HG02884 (cell line): ENCODE measurements at regions not wholly inside any gene's neighbourhood (a gene's known extent, or its start where the extent isn't known, plus 50 kb on each side); places are given as distances from the start of the nearest gene placed in this dataset.
A peak's percentile ranks its signal among the peaks of the same experiment; 100 is the strongest.
"Not testable (repeated sequence)": the region's sequence is repeated elsewhere in the genome, so short reads cannot be mapped to it uniquely, and the experiment has no call there.

Source experiments
- ATAC-seq: cut with Tn5 transposase; IDR thresholded peaks from one replicate; pipeline ENCODE4 v1.9.1; 2021; ENCODE audit warnings: mild to moderate bottlenecking, moderate library complexity; ENCODE audit not compliant: unreplicated experiment

DNA sequence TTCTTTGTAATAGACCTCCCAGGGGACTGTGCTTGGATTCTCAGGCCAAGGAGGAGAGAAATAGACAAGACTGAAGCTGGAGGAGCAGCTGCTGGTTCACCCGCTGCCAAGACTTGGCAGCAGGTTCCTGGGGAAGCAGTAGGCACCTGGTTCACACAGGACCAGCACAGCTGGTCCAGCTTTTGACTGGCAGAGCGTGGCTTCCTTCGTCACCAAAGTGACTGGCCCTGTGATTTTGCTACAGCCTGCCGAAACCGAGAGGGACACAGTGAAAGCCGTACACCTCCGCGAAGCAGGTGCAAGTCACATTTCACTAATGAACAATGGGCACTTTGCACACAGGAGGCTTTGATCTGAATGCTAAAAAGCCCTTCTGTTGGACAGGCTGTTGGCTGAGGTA is 199.0 kb downstream of the RNF144B start:
- ATAC-seq = no peak

DNA sequence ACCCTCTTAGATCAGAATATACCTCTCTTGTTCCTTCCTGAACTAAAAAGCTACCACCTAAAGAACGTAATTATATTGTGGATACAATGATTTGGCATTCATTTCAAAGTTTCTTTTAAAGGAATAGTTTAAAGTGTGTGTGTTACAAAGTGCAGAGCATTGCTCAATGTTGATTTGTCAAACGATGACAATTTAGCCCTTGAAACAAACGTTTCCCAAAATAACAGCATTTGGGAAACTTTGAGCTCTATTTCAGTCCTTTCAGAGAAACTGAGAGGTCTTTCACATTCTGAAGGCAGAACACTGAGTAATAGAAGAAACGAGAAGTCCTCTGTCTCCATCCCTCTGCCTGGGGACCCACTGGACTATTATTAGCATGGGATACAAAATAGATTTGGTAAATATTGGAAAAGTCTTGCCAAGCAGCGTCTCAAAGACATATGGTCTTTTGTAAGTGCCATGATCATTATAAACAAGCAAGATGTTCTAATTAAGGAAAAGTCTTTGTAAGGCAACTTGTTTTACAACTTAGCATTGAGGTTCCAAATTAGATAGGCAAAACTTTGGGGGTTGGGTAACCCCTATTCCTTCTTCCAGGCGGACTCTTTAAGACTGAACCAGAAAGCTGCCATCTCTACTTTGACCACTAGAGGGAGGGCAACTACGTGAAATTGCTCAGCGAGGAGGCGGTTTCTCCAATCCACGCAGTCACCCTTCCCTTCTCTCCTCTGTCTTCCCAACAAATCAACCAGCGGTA is 208.8 kb downstream of the RNF144B start:
- peak; percentile 82 for ATAC-seq

GRCh38 chr6:18596531-18596835 is 209.3 kb downstream of the RNF144B start:
- ATAC-seq = no peak

GRCh38 chr6:18598551-18599264 is 211.6 kb downstream of the RNF144B start:
- no peak for ATAC-seq

DNA sequence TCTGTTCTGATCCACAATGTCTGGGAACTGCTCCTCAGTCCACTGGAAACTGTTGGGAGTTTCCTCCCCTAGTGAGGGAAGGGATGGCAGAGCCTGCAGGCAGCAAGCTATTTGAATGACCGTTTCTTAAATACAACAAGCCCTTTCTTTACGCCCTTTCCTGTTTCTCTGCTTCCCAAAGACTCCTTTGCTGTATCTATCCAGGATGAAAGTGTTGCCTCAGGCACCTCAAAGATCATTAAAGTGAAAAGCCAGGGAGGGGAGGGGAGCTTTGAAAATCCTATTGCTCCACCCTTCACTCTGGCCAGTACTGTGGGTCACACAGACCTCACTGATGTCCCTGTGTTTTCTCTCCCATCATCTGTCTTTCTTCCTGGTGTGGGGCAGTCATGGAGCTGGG is 213.1 kb downstream of the RNF144B start:
- ATAC-seq = no peak

GRCh38 chr6:18601516-18602020 is 214.4 kb downstream of the RNF144B start:
- no peak for ATAC-seq

GRCh38 chr6:18602931-18603330 is 215.8 kb downstream of the RNF144B start:
- no peak for ATAC-seq

GRCh38 chr6:18603361-18603760 is 216.2 kb downstream of the RNF144B start:
- ATAC-seq = no peak

GRCh38 chr6:18605841-18606240 is 218.7 kb downstream of the RNF144B start:
- ATAC-seq = no peak

DNA sequence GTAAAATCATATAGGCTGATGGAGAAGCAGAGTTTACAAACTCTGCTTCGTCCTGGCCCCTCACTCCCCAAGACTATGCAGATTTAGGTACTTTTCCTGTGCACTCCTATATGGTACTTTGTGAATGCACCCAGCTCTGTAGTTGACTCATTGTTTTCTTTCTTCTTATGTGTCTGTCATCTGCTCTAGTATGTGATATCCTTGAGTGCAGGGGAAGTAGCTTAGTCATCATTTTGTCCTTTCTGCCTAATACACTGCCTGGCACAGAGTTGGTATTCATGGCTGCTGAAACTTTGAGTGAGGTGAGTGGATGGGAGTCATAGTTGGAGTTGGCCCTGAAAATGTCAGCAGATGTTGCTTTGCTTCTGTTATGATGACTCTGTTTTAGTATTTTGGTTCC is 222.6 kb downstream of the RNF144B start:
- no peak for ATAC-seq

- no peak for ATAC-seq
Measured at GRCh38 chr6:18613319-18613925, 226.3 kb downstream of the RNF144B start.

DNA sequence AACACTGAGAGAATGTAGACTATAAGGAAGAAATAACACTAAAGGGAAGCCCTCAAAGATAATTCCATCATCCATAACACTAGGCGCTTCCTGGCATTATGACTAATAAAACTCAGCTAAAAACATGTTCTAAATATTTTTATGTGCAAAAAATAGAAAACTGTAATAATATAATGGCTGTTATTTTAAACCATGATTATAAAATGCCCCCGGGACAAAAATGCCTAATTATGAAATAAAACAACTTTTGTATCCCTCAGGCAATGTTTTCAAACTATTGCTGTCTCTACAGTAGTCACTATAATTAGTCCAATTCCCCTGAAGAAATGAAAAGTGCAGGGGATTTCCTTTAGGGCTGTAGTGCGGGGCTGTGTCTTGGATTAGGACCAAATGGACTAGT is 242.4 kb downstream of the RNF144B start:
- no peak for ATAC-seq

DNA sequence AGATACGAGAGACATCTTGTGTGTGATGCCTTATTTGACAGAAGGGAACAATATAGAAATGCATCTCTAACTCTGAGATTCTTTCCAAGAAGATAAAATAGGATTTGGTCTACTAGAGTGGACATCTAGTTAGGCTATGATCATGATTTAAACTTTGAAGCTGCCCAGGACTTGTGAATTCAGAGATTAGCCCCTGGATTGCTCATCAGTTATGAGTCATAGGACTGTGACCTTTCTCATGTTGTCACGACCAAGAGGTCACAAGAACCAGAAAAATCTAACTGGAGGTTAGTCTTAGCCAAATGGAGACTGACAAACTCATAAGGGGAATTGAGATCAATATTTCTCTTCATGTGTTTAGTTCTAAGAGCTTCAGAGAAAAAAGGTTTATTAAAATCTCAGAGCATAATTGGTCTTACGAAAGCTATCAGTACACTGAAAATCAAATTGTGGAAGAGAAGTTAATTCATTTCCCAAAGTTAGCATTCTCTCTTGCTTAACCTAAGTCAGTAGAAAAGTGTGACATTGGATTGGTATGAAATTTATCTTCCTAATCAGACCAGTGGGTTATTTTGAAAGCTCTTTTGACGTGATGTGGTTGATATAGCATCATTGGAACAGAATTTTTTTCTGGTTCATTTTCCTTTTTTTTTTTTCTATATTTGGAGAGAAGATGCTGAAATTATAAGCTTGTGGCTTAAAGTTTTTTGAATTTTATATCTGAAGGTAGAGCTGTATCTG is 245.7 kb downstream of the RNF144B start:
- no peak for ATAC-seq

DNA sequence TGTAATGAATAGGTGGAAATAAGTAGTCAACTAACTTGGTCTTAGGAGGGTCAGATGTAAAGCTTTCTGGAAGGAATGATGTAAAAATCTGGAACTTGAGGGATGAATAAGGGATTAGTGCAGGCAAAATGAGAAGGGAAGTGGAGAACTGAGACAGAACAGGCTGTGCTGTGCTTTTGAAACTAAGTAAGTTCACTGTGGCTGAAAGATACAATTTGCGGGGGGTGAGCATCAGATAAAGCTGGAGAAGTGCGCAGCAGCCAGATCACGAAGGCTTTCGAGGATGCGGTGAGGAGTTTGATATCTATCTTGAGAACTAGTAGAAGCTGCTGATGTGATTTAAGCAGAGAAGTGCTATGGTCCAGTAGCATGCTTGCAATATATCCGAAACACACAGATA is 247.8 kb downstream of the RNF144B start:
- no peak for ATAC-seq

- ATAC-seq = no peak
Measured at GRCh38 chr6:18640134-18640533, 253.0 kb downstream of the RNF144B start.

GRCh38 chr6:18640754-18641153 is 253.6 kb downstream of the RNF144B start:
- no peak for ATAC-seq

GRCh38 chr6:18654821-18655220 is 267.7 kb downstream of the RNF144B start:
- ATAC-seq = no peak

GRCh38 chr6:18656506-18656905 is 269.4 kb downstream of the RNF144B start:
- ATAC-seq = no peak

DNA sequence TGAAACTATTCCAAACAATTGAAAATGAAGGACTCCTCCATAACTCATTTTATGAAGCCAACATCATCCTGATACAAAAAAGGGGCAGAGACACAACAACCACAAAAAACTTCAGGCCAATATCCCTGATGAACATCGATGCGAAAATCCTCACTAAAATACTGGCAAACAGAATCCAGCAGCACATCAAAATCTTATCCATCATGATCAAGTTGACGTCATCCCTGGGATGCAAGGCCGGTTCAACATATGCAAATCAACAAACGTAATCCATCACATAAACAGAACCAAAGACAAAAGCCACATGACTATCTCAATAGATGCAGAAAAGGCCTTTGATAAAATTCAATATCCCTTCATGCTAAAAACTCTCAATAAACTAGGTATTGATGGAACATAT is 272.8 kb downstream of the RNF144B start:
- ATAC-seq = not testable (repeated sequence)

- no peak for ATAC-seq
Measured at GRCh38 chr6:18663011-18663410, 275.9 kb downstream of the RNF144B start.

GRCh38 chr6:18664401-18664800 is 277.3 kb downstream of the RNF144B start:
- ATAC-seq = no peak
